ENCODE measurements at regions not wholly inside any gene's neighbourhood (a gene's known extent, or its start where the extent isn't known, plus 50 kb on each side); places are given as distances from the start of the nearest gene placed in this dataset.
"Not testable (repeated sequence)": the region's sequence is repeated elsewhere in the genome, so short reads cannot be mapped to it uniquely, and the experiment has no call there.

- DNase-seq, result no peak
Observed at GRCh38 chr6:169000022-169000421, 253.6 kb downstream of the THBS2 start.

DNA sequence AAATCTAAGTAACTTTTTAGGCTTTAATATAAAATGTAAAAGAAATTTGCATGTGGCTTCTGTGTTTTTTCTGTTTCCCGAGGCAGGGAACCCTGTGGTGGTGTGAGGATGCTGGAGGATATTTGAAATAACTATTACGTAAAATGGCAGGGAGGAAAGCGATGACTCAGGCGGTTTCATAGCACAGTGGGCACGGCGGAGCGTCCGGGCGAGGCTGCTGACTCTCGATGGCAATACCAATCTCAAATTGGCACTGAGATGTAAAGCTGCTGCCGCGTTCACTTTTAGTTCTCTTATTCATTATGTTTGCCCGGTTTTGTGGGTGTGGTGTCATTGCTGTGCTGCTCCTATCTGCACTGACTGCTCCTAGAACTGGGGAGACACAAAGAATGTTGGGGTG lies 254.3 kb downstream of the THBS2 start:
- no peak for DNase-seq

GRCh38 chr6:168996356-168996625 lies 257.4 kb downstream of the THBS2 start:
- DNase-seq, result no peak

- no peak for DNase-seq
Observed at GRCh38 chr6:168995526-168996355, 257.9 kb downstream of the THBS2 start.

GRCh38 chr6:168994956-168995355 lies 258.7 kb downstream of the THBS2 start:
- DNase-seq, result no peak

- no peak for DNase-seq
Observed at GRCh38 chr6:168992446-168993144, 261.1 kb downstream of the THBS2 start.

DNA sequence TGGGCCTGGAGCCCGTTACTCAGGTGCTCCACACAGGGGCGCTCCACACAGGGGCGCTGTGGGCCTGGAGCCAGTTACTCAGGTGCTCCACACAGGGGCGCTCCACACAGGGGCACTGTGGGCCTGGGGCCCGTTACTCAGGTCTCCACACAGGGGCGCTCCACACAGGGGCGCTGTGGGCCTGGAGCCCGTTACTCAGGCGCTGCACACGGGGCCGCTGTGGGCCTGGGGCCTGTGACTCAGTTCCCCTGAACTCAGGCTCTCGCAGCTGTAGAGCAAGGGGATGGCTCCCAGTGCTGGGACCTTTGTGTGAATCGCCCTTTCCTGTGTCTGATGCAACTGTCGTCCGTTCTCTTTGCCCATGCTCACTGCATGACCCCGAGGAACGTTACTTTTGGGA lies 262.0 kb downstream of the THBS2 start:
- not testable (repeated sequence) for DNase-seq

DNA sequence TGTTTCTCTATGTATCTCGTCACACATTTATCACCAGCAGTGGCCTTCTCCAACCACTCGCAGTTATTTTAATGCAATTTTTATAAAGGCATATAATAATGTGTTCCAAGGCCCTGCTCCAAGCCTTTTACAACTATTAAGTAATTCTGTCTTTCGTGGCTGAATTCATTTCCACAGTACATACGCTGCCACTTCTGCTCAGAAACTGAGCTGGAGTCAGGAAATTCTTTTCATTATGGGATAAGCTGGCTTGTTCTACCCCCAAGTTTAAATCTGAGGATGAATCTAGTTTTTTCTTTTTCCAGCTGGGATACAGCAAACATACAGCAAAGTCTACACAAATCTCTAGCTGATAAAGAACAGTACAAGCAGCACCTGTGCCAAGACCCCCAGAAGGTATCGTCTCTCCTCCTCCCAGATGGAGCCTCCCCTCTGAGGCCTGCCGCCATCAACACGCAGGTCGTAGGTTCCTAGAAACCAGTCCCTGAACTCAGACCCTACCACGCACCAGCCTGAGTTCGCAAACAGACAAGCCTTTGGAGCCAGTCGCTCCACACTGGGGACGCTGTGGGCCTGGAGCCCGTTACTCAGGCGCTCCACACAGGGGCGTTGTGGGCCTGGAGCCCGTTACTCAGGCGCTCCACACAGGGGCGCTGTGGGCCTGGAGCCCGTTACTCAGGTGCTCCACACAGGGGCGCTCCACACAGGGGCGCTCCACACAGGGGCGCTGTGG lies 263.5 kb downstream of the THBS2 start:
- no peak for DNase-seq

GRCh38 chr6:168989421-168989820 lies 264.2 kb downstream of the THBS2 start:
- DNase-seq, result no peak

- DNase-seq, result no peak
Observed at GRCh38 chr6:168988801-168989200, 264.8 kb downstream of the THBS2 start.

GRCh38 chr6:168988280-168988679 lies 265.4 kb downstream of the THBS2 start:
- DNase-seq, result no peak

GRCh38 chr6:168985705-168986104 lies 267.9 kb downstream of the THBS2 start:
- no peak for DNase-seq

- DNase-seq, result no peak
Observed at GRCh38 chr6:168983925-168984324, 269.7 kb downstream of the THBS2 start.

- no peak for DNase-seq
Observed at GRCh38 chr6:168981187-168981586, 272.5 kb downstream of the THBS2 start.

DNA sequence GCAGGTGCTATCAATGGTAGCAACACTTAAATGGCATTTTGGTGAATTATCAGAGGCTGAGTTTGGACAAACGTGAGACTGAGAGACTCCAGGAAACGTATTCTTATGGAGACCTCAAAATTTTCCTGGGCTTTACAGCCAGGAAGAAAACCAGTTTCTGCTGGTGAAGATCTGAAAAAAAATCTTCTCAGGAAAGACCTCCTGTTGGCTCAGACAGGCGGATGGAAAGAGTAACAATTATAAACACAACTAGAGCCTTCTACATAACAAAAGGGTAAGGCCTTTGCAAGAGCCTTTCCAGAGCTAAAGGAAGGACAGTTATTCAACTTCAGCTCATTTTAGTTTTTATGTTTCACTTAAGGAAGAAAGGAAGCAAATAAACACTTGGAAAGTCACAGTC lies 274.4 kb downstream of the THBS2 start:
- DNase-seq, result no peak

DNA sequence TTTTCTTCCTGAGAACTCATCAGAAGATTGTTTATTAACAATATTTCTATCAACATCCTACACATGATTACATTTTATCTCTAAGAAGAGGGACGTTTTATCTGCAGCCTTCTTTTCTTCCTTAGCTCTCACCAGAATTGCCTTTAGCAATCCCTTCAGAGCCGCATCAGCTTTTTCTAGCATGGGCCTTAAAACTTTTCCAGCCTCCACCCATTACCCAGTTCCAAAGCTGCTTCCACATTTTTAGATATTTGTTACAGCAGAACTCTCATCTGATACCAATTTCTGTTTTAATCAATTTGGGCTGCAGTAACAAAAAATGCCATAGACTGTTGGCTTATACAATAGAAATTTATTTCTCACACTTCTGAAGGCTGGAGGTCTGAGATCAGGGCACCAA lies 281.5 kb downstream of the THBS2 start:
- no peak for DNase-seq

DNA sequence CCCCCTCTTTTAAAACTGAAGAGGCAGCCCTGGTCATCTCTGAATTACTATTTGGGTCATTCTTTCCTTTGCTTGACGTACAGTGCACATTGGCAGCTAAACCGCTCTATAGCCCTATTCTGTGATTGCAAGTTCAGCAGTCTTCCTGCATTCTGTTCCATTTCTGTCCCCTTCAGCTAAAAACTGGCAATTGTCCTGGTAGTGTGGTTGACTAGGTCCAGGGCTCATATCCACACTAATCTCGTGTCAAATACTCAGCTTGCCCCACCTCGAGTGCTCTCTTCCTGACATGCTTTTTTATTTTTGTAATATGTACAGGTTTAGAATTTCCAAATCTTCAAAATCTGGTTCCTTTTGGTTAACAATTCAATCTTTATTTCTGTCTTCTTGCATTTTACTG lies 282.1 kb downstream of the THBS2 start:
- no peak for DNase-seq

DNA sequence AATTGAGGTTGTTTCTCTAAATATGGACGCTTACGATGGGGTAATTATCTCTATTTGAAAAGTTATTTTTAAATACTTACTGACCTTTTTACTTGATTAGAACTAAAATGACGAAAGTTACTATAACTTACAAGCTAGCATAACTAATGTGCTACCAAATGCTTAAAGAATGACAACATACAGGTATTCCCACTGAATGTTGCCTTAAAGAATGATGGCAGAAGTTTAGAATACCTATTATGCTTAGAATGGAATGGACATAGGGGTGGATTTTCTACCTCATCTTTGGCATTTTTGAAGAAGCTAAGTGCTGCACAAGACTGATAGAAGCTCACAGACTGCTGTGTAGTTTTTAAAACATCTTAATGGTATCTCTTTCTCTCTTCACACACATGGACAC lies 284.8 kb downstream of the THBS2 start:
- no peak for DNase-seq

- DNase-seq, result peak; percentile 44 to 77
Observed at GRCh38 chr6:168968228-168968627, 285.4 kb downstream of the THBS2 start.

DNA sequence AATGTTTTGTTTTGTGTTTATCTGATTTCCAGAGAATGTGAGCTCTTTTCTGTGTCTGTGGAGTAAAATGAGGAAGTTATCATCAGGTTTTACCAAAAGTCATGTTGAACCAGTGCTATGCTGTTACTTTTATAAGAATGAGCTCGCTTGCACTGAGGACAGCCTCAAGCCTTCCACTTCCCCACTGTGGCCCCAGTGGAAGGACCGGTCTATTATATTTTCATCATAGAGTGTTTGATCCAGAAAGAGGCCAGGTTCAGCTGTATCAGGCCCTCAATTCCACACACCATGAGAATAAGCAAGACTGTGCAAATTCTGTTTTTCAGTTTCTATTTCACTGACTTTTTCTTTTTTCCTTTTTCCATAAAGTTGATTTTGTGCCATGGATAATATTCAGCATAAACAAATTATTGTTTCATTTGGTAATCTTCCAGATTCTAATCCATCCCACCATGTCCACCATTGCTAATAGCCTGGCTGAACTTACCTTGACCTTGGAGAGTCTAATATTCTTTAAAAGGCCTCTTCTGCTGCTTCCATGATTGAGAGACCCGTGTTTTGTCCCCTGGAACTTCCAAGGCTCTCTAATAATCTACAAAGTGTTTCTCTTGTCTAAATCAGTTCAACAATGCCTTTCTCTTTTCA lies 286.2 kb downstream of the THBS2 start:
- DNase-seq, result no peak

DNA sequence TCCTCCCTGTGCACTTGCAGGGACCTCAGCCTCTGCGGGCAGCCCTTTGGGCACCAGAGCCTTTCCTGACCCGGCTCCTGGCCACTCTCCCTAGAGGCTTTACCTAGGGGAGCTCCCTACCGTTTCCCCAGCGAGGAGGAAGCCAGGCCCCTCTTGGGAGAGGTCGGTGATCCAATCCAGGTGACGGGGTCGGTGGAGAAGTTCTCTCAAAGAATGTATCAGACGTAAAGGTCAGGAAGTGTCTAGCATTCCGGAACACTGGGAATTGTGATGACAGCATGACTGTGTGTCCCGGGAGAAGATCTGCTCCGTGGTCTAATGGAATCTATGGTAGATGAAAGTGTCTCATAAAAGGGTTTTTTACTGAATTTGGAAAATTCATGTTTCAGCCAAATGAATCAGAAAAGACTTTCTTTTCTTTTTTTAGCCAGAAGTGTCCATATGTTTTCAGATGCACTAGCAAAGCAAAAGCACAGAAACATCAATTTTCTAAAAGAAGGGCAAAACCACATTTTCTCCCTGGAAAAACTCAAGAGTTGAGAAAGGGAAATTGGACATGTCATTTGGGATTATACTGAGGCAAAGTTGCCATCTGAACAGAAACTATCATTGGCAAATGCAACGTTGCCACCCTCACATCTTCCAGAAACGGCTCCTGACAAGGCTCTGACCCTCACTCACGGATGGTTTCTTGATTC lies 289.4 kb downstream of the THBS2 start:
- no peak for DNase-seq

GRCh38 chr6:168962886-168963285 lies 290.8 kb downstream of the THBS2 start:
- DNase-seq, result no peak

GRCh38 chr6:168961264-168961656 lies 292.4 kb downstream of the THBS2 start:
- no peak for DNase-seq

Data from NCI-H524 (cell line).